DND-41 (cell line): ENCODE measurements at regions not wholly inside any gene's neighbourhood (a gene's known extent, or its start where the extent isn't known, plus 50 kb on each side); places are given as distances from the start of the nearest gene placed in this dataset.

Experiments used
- EZH2 ChIP-seq: IDR thresholded peaks from 3 replicates; pipeline ENCODE4 v1.6.1; 2012; ENCODE audit warnings: borderline replicate concordance, low read depth, mild to moderate bottlenecking, moderate library complexity, low read length, inconsistent platforms; ENCODE audit not compliant: severe bottlenecking
- TF ChIP-seq, protein P1 (sequence below): IDR thresholded peaks from 2 replicates; pipeline ENCODE4 v1.5.1; 2012; ENCODE audit warnings: borderline replicate concordance, low read length, moderate library complexity, mild to moderate bottlenecking; ENCODE audit not compliant: poor library complexity, severe bottlenecking; ENCODE audit errors: extremely low read depth

- TF ChIP-seq, protein P1, sequence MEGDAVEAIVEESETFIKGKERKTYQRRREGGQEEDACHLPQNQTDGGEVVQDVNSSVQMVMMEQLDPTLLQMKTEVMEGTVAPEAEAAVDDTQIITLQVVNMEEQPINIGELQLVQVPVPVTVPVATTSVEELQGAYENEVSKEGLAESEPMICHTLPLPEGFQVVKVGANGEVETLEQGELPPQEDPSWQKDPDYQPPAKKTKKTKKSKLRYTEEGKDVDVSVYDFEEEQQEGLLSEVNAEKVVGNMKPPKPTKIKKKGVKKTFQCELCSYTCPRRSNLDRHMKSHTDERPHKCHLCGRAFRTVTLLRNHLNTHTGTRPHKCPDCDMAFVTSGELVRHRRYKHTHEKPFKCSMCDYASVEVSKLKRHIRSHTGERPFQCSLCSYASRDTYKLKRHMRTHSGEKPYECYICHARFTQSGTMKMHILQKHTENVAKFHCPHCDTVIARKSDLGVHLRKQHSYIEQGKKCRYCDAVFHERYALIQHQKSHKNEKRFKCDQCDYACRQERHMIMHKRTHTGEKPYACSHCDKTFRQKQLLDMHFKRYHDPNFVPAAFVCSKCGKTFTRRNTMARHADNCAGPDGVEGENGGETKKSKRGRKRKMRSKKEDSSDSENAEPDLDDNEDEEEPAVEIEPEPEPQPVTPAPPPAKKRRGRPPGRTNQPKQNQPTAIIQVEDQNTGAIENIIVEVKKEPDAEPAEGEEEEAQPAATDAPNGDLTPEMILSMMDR = no peak
- no peak for TF ChIP-seq EZH2
Measured at GRCh38 chr2:39852831-39853230, 73.8 kb upstream of the THUMPD2 start.
